H1 (cell line): ENCODE measurements at regions not wholly inside any gene's neighbourhood (a gene's known extent, or its start where the extent isn't known, plus 50 kb on each side); places are given as distances from the start of the nearest gene placed in this dataset.

ENCODE experiments used
- BCL11A ChIP-seq, 2 experiments: IDR thresholded peaks; one replicate each; pipeline ENCODE4 v1.6.1; 2011; ENCODE audit warnings: low read depth in 2 of 2, low read length in 2 of 2, mild to moderate bottlenecking in 2 of 2
- FOSL1 ChIP-seq: IDR thresholded peaks from 2 replicates; pipeline ENCODE4 v1.6.1; 2011; ENCODE audit warnings: mild to moderate bottlenecking, low read depth, low read length, moderate library complexity; ENCODE audit not compliant: insufficient read depth
- GABPA ChIP-seq: IDR thresholded peaks from 2 replicates; pipeline ENCODE4 v1.6.1; 2011; ENCODE audit warnings: mild to moderate bottlenecking, low read length, moderate library complexity, borderline replicate concordance; ENCODE audit not compliant: insufficient read depth
- KDM5A ChIP-seq: fragments of 200-600 bp; IDR thresholded peaks from 2 replicates; pipeline ENCODE4 v1.7.1; 2012; ENCODE audit warnings: mild to moderate bottlenecking, low read length, inconsistent platforms, mixed read lengths
- RXRA ChIP-seq: IDR thresholded peaks from 2 replicates; pipeline ENCODE4 v1.6.1; 2011; ENCODE audit warnings: low read depth, mild to moderate bottlenecking, low read length, moderate library complexity; ENCODE audit not compliant: insufficient read depth
- SP2 ChIP-seq: IDR thresholded peaks from 2 replicates; pipeline ENCODE4 v1.6.1; 2012; ENCODE audit warnings: mild to moderate bottlenecking, low read length, inconsistent platforms
- SRF ChIP-seq: IDR thresholded peaks from 2 replicates; pipeline ENCODE4 v1.6.1; 2011; ENCODE audit warnings: mild to moderate bottlenecking, low read depth, low read length, moderate library complexity
- TEAD4 ChIP-seq: IDR thresholded peaks from 2 replicates; pipeline ENCODE4 v1.6.1; 2012; ENCODE audit warnings: low read depth, low read length, inconsistent platforms, mixed read lengths

- TF ChIP-seq SRF (no peak), TEAD4 (no peak), FOSL1 (no peak), BCL11A (IDR thresholded peaks at IDR 0.05; ENCODE audit: low read depth in 2 of 2, low read length in 2 of 2) (no peak), SP2 (no peak), KDM5A (no peak), GABPA (no peak), RXRA (no peak)
Observed at GRCh38 chr12:23428758-23429157, 520.7 kb downstream of the SOX5 start (continued).
